Superior temporal gyrus (tissue), 1 donor: ENCODE measurements at regions not wholly inside any gene's neighbourhood (a gene's known extent, or its start where the extent isn't known, plus 50 kb on each side); places are given as distances from the start of the nearest gene placed in this dataset.
"Not testable (repeated sequence)": the region's sequence is repeated elsewhere in the genome, so short reads cannot be mapped to it uniquely, and the experiment has no call there.

Experiments used
- DNase-seq: peaks from one replicate; pipeline ENCODE4 v3.0.0-alpha.2; 2016; ENCODE audit errors: extremely low spot score

DNA sequence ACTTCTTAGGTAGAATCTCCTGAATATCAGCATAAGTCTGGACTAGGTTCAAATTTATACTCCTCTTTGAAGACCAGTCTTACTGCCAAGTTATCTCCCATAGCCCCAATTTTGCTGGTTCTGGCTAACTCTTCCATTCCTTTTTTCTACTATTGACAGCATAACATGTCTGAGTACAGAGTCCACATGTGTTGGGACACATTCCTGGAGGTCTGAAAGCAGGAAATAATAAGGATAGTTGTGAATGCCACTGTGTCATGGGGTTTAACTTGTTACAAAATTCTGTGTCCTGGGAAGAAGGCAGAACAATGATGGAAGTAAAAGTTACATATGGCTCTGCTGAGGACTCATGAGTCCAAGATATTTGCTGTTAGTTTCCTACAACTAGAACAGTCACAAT is 57.4 kb upstream of the ZBTB20 start:
- DNase-seq, result no peak

DNA sequence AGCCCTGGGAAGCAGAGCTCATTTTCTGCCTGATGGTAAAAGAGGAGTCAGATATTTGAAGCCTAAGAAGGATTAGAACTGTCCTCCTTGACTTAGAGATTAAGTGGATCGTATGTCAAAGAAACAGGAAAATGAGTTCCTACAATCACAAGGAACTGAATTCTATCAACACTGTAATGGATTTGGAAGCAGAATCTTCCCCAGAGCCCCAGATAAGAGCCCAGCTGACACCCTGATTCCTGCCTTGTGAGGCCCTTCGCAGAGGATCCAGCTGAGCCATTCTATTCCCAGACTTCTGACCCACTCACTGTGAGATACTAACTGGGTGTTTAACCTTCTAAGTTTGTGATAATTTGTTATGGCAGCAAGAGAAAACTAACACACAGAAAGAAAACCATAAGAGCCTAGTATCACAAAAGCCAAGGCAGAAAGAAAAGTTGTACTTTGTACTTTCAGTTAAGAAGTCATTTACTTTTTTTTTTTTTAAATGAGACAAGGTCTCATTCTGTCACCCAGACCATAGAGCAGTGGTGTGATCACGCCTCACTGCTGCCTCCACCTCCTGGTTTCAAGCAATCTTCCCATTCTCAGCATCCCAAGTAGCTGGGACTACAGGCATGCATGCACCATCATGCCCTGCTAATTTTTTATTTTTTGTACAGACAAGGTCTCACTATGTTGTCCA is 61.1 kb upstream of the ZBTB20 start:
- no peak for DNase-seq

DNA sequence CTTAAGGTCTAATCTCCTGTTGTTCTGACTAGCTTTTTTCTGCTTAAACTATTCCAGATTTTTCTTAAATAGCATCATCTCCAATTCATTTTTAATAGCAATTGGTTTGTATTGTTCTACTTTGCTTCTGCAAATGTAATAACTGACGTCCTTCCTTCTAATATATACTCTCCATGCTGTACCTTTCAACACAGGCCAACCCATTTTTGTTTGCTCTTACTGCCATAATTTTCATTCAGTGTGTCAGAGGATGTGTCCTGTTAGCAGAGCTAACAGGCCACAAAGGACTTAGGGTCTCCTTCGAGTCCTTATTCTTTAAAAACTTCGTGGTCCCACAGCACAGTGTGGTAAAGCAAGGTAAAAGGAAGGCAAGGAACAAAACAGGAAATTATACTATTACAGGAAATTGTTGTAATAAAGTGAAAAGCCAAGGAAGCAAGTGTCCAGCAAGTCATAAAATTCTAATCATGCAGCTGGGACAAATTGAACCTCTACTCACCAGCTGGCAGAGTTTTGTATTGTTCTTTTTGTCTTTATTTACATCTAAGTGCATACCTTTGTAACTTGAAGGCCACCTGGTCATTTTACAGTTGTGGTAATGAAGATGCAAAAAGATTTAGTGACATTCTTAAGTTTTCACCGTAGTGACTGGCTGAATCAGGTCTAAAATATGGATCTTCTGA is 64.9 kb upstream of the ZBTB20 start:
- DNase-seq, result no peak

DNA sequence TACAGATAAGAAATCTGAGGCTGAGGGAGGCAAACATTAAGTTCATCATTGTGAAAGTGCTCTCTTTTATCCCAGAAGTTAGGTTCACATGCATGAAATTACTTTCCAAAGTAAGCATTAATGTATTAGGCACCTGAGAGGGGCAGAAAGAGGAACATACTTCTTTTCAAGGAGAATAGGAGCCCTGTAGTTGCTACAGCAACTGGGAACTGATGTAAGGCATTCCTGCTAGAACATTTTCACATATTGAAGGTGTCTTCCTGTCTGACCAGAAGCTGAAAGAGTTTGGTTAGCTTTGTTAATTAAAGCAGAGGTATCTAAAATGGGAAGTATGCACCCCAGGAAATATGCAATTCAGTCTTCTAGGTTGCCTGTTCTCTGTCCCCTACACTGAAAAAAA is 65.5 kb upstream of the ZBTB20 start:
- DNase-seq, result no peak

DNA sequence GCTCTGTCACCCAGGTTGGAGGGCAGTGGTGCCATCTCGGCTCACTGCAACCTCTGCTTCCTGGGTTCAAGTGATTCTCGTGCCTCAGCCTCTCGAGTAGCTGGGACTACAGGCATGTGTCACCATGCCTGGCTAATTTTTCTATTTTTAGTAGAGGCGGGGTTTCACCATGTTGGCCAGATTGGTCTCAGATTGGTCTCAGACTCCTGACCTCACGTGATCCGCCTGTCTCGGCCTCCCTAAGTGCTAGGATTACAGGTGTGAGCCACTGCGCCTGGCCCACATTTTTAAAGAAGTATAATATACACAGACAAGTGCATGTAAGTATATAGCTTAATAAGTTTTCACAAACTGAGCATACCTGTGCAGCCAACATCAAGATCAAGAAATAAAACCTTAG is 66.0 kb upstream of the ZBTB20 start:
- not testable (repeated sequence) for DNase-seq

DNA sequence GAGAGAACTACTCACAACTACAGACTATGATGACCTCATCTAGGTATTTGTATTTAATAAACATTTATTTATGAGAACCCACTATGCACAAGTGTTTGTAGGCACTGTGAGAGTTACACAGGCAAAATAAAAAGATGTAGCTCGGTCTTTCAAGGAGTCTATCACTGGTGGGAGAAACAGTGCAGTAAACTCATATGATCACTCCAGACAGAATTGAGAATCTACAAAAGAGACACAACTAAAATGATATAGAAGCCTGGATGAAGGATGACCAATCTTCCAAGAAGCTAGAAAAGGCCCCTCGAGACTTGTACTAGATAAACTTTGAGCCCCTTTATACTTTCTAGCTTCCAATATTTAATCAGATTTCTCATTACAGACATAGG is 70.2 kb upstream of the ZBTB20 start:
- no peak for DNase-seq

DNA sequence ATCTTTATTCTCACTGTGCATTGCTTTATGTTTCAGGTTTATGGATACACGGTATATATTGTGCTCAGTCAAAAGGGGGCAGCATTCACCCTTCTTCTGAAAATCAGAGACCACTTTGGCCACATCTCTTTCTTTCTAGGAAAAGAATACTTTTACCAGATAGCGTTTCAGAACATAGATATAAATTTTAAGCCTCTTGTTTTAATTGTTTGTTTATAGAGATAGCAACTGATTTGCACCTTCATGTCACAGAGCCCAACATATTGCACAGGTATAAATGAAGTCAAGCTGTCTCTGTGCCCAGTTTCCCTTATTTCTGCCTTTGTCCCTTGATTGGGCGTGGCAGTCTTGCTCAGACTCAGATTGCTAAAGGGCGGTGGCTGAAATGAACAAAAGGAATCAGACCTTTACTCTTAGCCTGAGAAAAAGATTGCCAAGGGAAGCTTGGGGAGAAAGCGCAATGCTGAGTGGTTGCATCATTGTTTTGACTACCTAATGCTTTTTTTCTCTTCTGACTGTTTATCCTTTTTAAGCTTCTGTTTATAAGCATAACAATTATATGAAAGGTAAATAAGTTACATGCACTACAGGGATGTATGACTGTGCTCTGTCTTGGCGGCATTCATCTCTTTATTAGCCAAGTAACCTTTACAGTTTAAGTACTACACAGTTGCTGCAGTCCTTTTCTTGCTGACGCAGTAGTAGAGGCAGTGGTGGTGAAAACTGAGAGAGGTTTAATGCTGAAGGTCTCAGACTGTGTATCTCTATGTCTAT is 70.8 kb upstream of the ZBTB20 start:
- peak; percentile 82 for DNase-seq

DNA sequence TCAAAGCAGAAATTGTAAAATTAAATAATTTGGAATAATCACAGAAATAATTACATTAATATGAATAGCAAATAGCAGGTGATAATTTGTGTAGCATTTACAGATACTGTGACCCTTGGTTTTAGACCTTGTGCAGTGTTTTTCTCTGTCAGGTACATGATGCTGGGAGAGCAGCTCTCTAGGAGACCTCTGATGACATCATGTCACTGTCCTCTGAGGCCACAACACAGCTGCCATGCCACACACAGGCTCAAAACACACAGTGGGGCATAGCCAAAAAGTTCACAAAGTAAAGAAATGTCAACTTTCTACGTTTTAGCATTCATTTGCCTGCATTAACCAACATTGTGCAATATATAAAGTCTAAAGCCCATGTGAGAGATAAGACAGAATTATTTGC is 71.8 kb upstream of the ZBTB20 start:
- no peak for DNase-seq

DNA sequence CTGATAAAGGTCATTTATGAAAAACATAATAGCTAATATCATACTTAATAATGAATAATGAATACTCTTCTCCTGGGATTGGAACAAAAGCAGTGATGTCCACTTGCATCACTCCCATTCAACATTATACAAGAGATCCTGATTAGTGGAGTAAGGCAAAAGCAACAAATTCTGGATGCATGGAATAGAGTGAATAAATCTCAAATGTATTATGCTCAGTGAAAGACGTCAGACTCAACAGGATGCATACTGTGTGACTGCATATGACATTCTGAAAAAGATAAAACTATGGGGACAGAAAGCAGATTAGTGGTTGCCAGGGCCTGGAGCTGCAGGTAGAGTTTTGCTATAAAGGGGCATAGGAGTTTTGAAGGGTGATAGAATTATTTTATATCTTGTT is 77.6 kb upstream of the ZBTB20 start:
- DNase-seq, result no peak

DNA sequence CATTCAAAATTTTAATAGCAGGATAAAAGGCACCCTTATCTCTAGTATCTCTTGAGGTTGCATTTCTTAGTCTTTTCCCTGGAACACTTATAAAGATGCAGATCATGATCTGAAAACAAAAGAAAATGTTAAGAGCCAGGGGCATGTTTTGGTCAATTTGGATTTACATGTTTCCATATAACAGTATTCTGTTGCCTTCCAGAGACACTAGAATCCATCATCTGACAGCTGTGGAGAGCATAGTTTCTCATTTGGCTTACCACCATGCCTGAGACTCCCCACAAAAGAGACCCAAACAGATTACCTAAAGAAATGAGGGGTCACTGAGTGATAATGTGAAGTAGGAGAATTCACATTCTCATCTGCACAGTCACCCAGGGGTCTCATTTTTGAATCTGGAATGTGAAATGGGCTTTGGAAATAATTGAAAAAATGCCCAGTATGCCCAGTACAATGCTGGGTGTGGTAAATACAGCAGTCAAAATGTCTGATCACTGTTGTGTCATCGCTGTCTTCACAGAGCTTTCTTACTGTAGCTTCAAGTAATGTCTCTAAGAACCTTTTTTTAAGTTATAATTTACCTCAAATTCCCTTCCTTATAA is 79.9 kb upstream of the ZBTB20 start:
- no peak for DNase-seq

DNA sequence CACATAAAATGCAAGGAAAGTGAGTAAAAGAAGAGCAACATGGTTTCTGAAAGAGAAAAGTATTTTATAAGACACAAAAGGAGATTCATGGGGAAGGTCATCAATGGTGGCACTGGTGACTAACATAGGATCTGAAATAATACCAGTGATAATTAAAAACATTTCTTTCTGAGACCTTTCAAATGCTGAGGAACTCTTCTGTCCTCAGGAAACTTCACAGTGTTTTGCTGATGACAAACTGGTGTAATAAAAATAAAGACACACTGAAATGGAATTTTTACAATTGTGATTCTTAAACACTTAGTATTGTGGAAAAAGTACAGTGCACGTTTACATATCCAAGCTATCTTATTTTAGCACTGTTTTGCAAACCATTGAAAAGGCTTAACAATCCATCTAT is 80.4 kb upstream of the ZBTB20 start:
- no peak for DNase-seq

DNA sequence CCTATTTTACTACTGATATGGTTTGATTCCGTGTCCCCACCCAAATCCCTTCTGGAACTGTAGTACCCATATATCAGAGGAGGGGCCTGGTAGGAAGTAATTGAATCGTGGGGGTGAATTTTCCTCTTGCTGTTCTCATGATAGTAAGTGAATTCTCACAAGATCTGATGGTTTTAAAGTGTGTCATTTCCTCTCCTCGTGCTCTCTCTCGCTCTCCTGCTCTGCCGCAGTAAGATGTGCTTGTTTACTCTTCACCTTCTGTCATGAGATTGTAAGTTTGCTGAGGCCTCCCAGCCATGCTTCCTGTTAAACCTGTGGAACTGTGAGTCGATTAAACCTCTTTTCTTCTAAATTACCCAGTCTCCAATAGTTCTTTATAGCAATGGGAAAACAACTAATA is 81.2 kb upstream of the ZBTB20 start:
- no peak for DNase-seq

DNA sequence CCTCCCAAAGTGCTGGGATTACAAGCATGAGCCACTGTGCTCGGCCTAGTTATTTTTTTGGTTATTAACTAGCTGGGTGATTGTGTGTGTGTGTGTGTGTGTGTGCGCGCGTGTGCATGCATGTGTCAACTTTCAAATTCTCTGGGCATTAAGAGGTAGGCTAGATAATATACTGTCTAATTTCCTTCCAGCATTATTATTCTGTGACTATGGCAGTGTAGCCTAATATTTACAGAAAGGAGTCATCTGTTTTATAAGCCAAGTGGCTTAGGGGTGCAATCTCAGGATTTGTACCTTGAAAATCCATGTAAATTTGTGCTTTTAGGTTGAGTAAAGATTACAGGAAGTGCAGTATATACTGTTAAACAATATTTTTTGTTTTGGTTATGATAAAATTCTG is 85.1 kb upstream of the ZBTB20 start:
- DNase-seq, result no peak

DNA sequence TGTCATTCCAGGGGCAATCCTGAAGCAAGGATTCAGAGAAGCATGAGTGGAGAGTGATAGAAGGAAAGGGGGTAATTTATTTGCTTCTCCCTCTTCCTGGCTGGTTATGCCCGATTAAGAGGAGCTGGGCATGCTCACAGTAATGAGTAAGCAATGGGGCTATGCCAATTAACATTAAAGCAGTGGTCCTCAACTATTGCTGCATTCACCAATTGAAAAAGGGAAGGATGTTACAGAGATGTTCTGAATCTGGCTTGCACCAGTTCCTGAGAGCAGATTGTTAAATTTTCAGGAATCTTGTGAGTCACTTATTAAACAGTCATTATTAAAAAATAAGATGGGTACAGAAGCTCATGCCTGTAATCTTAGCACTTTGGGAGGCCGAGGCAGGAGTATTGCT is 85.9 kb upstream of the ZBTB20 start:
- DNase-seq, result no peak

DNA sequence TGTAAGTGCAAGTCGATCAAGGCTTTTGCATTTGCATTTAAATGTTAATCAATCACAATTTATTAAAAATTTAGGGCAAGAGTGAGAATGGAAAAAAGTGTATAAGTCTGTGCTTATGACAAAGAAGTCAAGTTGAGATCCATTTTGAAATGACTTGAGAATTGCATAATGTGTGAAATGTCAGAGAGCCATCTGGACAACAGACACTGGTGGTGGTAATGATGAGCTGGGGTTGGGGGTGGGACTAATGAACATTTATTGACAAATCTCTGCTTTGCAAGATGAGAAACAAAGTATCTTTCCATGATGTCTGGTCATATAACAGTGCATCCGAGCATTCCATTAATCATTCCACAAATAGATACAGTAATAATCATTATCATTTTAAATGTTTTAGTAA is 89.4 kb upstream of the ZBTB20 start:
- DNase-seq, result no peak

DNA sequence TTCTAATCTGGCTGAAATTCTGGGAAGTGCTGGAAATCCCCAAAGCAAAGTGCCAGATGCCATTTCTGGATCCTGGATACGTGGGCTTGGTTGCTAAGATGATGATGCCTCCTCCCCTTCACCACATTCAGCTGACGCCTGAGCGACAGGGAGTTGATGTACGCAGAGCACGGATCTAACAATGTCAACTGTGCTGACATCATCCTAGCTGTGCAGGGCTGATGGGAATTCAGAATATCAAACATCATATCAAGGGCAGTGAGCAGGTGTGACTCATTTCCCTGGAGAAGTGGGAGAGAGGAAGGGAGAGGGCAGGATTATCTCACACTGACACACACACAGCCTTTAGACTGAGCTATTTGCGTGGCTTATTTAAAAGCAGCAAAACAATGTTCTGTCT is 92.6 kb upstream of the ZBTB20 start:
- peak; percentile 64 for DNase-seq

DNA sequence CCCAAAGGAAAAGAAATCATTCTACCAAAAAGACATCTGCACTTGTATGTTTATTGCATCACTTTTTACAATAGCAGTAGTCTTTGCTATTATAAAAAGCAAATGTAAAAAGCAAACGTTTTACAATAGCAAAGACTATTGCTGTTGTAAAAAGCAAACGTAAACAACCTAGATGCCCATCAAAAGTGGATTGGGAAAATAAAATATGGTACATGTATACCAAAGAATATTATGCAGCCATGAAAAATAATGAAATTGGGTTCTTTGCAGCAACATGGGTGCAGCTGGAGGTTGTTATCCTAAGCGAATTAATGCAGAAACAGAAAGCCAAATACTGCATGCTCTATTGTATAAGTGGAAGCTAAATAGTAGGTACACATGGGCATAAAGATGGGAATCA is 97.3 kb upstream of the ZBTB20 start:
- no peak for DNase-seq

DNA sequence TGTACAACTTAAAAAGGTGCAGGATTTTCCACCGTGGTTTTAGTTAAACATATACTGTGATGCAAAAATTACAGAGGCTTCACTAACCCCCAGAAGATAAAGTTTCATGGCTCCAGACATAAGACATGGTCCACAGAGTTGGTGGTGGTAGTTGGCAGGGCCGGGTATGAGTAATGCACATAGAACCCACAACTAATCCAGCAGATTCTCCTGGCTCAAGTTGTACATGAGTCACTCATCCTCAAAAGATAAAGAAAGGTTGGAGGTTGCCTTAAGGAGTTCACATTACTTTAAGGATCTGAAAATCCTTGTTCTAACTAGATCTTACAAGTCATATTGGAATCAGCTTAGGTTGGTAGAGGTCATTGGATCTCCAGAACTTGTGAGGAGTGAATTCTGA is 98.3 kb upstream of the ZBTB20 start:
- no peak for DNase-seq

DNA sequence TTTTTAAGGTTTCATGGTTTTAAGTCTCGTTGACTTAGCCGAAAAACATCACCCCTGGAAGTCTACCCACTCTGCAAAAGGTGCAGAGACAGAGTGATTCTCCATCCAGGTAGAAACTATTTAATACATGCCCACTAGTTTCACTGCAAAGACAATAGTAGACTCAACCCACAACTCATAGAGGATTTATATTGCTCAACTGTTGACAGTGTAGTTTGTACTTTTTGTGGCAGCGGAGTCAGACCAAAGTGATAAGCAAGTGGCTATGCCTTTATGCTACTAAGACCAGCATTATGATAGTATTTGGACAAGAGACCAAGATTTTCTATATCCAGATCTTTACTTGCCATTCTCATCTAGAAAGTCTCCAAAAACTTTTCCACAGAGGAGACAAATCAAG is 98.8 kb upstream of the ZBTB20 start:
- DNase-seq, result no peak

DNA sequence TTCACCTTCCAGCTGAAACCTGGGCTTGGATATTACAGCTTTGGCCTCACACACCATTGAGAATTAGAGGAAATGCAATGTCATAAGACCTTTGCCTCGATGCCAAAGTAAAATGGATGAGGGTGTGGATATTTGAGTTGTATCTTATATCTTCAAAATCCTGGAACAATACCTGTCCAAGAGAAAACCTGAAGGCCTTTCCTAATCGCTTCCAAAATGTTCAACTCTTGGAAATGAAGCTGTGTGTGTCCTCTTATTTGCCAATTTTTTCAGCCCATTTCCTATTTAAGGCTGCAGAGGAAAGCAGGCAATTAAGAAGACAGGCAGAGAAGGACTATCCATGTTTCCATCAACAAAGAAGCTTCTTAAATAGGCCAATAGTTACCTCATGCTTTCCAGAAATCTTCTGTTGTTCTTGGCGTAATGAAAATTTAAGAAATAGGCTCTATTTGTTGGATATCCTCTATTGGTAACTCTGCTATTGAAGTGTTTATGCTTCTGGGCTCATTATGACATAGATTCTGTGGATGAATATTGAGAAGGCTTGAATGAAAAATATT is 99.5 kb upstream of the ZBTB20 start:
- DNase-seq, result no peak

DNA sequence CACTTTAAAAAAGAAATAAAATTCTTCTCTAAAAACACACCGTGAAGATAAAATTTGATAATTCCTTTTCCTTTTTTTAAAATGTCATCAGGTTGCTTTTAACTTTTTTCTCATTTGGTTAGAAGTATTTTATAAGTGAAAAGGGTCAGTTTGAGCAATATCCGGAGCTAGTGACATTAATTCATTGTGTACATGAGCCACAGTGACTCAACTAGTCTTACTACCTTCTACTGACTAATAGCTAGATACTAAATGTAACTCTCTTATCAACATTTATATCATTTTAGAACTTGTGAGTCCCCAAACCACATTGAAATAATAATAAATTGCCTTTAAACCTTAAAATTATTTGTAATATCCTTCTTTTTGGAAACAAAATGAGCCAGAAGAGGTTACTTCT is 101.2 kb upstream of the ZBTB20 start:
- DNase-seq, result no peak

DNA sequence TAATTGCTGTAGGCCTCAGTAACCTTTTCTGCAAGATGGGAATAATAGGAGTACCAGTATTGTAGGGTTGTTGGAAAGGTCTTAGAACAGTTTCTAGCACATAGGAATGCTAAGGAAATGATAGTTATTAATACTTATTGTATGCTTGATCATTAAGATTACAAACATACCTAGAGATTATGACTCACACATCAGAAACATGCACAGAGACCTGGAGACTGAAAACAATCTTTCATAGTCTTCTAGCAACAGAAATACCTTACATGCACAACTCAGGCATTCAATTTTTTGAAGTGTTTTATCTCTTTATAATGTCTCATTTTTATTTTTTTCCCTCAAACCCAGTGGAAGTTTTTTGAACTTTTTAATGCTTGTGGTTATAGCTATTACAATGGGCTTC is 104.4 kb upstream of the ZBTB20 start:
- DNase-seq, result no peak
